Common myeloid progenitor, CD34-positive (primary cell): ENCODE measurements at regions not wholly inside any gene's neighbourhood (a gene's known extent, or its start where the extent isn't known, plus 50 kb on each side); places are given as distances from the start of the nearest gene placed in this dataset.

Source experiments
- CTCF ChIA-PET: fragments of 350-600 bp; sonication (Branson Sonifier 250); formaldehyde crosslinking; loops from one replicate; lab custom pipeline; 2021; ENCODE audit warnings: antibody characterized with exemption; lab: Charles Lee
- POLR2A ChIA-PET: fragments of 350-600 bp; sonication (Branson Sonifier 250); formaldehyde crosslinking; loops from one replicate; lab custom pipeline; 2021; ENCODE audit warnings: antibody characterized with exemption; lab: Charles Lee
- DNase-seq, 3 donors: peaks; one replicate each; pipeline versions ENCODE4 v3.0.0 to v3.0.0-alpha.2; 2013
- H3K27ac ChIP-seq, 2 experiments: 1 replicate in 1 of 2; 2 replicates in 1 of 2; pipeline ENCODE4 v1.7.0; 2013; ENCODE audit warnings: inconsistent platforms in 2 of 2, low read length in 2 of 2, mild to moderate bottlenecking in 2 of 2, low read depth in 1 of 2, moderate library complexity in 1 of 2; ENCODE audit not compliant: severe bottlenecking in 2 of 2, insufficient read depth in 1 of 2, poor library complexity in 1 of 2
- H3K27me3 ChIP-seq, 5 experiments: replicated peaks in 2 of 5; 1 replicate in 3 of 5; 2 replicates in 2 of 5; pipeline versions ENCODE4 v1.6.1 to v1.7.0; 2013; ENCODE audit warnings: low read length in 4 of 5, mild to moderate bottlenecking in 2 of 5, moderate library complexity in 2 of 5, inconsistent platforms in 1 of 5; ENCODE audit not compliant: insufficient read depth in 5 of 5, control insufficient read depth in 4 of 5
- H3K36me3 ChIP-seq, 4 experiments: 1 replicate in 2 of 4; 2 replicates in 2 of 4; pipeline versions ENCODE4 v1.6.1 to v1.7.0; 2013; ENCODE audit warnings: low read length in 3 of 4, control low read depth in 1 of 4, mild to moderate bottlenecking in 1 of 4; ENCODE audit not compliant: control insufficient read depth in 4 of 4, insufficient read depth in 4 of 4
- H3K4me1 ChIP-seq, 4 experiments: 1 replicate in 3 of 4; 2 replicates in 1 of 4; pipeline versions ENCODE4 v1.6.1 to v1.7.1; 2013; ENCODE audit warnings: low read length in 3 of 4, mild to moderate bottlenecking in 3 of 4, control low read depth in 1 of 4, inconsistent platforms in 1 of 4, moderate library complexity in 1 of 4; ENCODE audit not compliant: control insufficient read depth in 4 of 4, insufficient read depth in 4 of 4; ENCODE audit errors: control extremely low read depth in 1 of 4
- H3K4me3 ChIP-seq, 7 experiments: 1 replicate in 4 of 7; 2 replicates in 3 of 7; pipeline versions ENCODE4 v1.5.1 to v1.7.0; 2013; ENCODE audit warnings: mild to moderate bottlenecking in 7 of 7, low read length in 6 of 7, moderate library complexity in 6 of 7, inconsistent platforms in 2 of 7, low read depth in 2 of 7, control low read depth in 1 of 7; ENCODE audit not compliant: insufficient read depth in 4 of 7, control insufficient read depth in 1 of 7; ENCODE audit errors: extremely low read depth in 1 of 7
- H3K9me3 ChIP-seq, 5 experiments: 1 replicate in 4 of 5; 2 replicates in 1 of 5; pipeline versions ENCODE4 v1.6.1 to v1.7.1; 2013; ENCODE audit warnings: low read length in 4 of 5, mild to moderate bottlenecking in 2 of 5, inconsistent platforms in 1 of 5, low read depth in 1 of 5, moderate library complexity in 1 of 5; ENCODE audit not compliant: control insufficient read depth in 4 of 5, insufficient read depth in 2 of 5; ENCODE audit errors: control extremely low read depth in 1 of 5
- WGBS: methylation state at CpG from one replicate; pipeline ENCODE4 v1.1.5; 2013; ENCODE audit not compliant: insufficient coverage; 5-methylcytosine and 5-hydroxymethylcytosine counted together

- H3K4me1 ChIP-seq: peaks cover 0 to 4% (median 0%) of the 10 kb centered on the region in 4 experiments
- 13% methylated on average over 1 of the region's 3 CpGs for whole genome bisulfite sequencing
- H3K4me3 ChIP-seq: peak overlapping the region in 1 of 7 experiments; percentile 25
- no peaks in the 10 kb centered on the region for H3K9me3 ChIP-seq
- ChIA-PET POLR2A (no interaction called here), CTCF (interaction anchor here (0.6 to 2.6 kb wide), 4 partner anchors 8 to 144 kb away, joined by 3 to 8 read pairs (median 4); no protein-coding TSS in a partner anchor)
- no peaks in the 10 kb centered on the region for H3K36me3 ChIP-seq
- peaks cover 0 to 7% (median 0%) of the 10 kb centered on the region in 5 experiments for H3K27me3 ChIP-seq
- no peak overlapping the region for H3K27ac ChIP-seq
- DNase-seq: peak in 1 of 3 donors; percentile 21
These were observed 91.5 kb downstream of the GGTLC2 start for GRCh38 chr22:22735695-22736611.

- peaks cover 0 to 11% (median 0%) of the 10 kb centered on the region in 5 experiments for H3K27me3 ChIP-seq
- no peak overlapping the region for H3K27ac ChIP-seq
- no CpG with 5 or more reads among the region's 2 CpGs for WGBS
- CTCF ChIA-PET: interaction anchor here (1.8 to 2.6 kb wide), 2 partner anchors 17 to 28 kb away, joined by 5 to 8 read pairs; no protein-coding TSS in a partner anchor
- no peak for DNase-seq
- H3K4me1 ChIP-seq: peaks cover 0 to 4% (median 0%) of the 10 kb centered on the region in 4 experiments
- no peak overlapping the region for H3K4me3 ChIP-seq
- no peaks in the 10 kb centered on the region for H3K36me3 ChIP-seq
- POLR2A ChIA-PET: no interaction called here
- H3K9me3 ChIP-seq: no peaks in the 10 kb centered on the region
These were observed 93.2 kb downstream of the GGTLC2 start for GRCh38 chr22:22737590-22737989.

- Histone ChIP-seq H3K36me3 (no peaks in the 10 kb centered on the region), H3K27ac (no peak overlapping the region), H3K4me3 (no peak overlapping the region), H3K4me1 (peaks cover 0 to 4% (median 0%) of the 10 kb centered on the region in 4 experiments), H3K27me3 (peaks cover 0 to 17% (median 0%) of the 10 kb centered on the region in 5 experiments), H3K9me3 (no peaks in the 10 kb centered on the region)
- ChIA-PET POLR2A (no interaction called here), CTCF (interaction anchor here (1.2 kb wide), 1 partner anchor 23 kb away, joined by 3 read pairs; no protein-coding TSS in a partner anchor)
- DNase-seq: no peak
- WGBS: 93% methylated on average over 4 of the region's 5 CpGs
These were observed 94.7 kb downstream of the GGTLC2 start for GRCh38 chr22:22738959-22739585.

- no peak overlapping the region for H3K4me3 ChIP-seq
- H3K36me3 ChIP-seq: no peaks in the 10 kb centered on the region
- H3K27me3 ChIP-seq: peaks cover 0 to 19% (median 3%) of the 10 kb centered on the region in 5 experiments
- H3K9me3 ChIP-seq: no peaks in the 10 kb centered on the region
- ChIA-PET POLR2A (interaction anchor here (1.0 kb wide), 1 partner anchor 36 kb away, joined by 3 read pairs; no protein-coding TSS in a partner anchor), CTCF (interaction anchor here (1.1 to 1.8 kb wide), 2 partner anchors 10 to 12 kb away, joined by 3 to 6 read pairs; no protein-coding TSS in a partner anchor)
- no peak overlapping the region for H3K27ac ChIP-seq
- DNase-seq: no peak
- 96% methylated on average over 3 of the region's 5 CpGs for WGBS
- peaks cover 0 to 4% (median 0%) of the 10 kb centered on the region in 4 experiments for H3K4me1 ChIP-seq
These were observed 96.3 kb downstream of the GGTLC2 start for GRCh38 chr22:22740560-22741276.

GRCh38 chr22:22741843-22742242 is 97.4 kb downstream of the GGTLC2 start:
- no peak for DNase-seq
- WGBS: 93% methylated on average over 3 of the region's 4 CpGs
- Histone ChIP-seq H3K36me3 (no peaks in the 10 kb centered on the region), H3K4me1 (no peaks in the 10 kb centered on the region), H3K4me3 (no peak overlapping the region), H3K27ac (no peak overlapping the region), H3K9me3 (no peaks in the 10 kb centered on the region), H3K27me3 (peaks cover 0 to 19% (median 3%) of the 10 kb centered on the region in 5 experiments)
- CTCF ChIA-PET: interaction anchor here (0.9 to 6.4 kb wide), 7 partner anchors 9 to 41 kb away, joined by 3 to 38 read pairs (median 4); no protein-coding TSS in a partner anchor
- POLR2A ChIA-PET: interaction anchor here (1.0 kb wide), 1 partner anchor 37 kb away, joined by 3 read pairs; no protein-coding TSS in a partner anchor

GRCh38 chr22:22742641-22743040 is 98.2 kb downstream of the GGTLC2 start:
- POLR2A ChIA-PET: no interaction called here
- no peaks in the 10 kb centered on the region for H3K9me3 ChIP-seq
- peaks cover 0 to 19% (median 3%) of the 10 kb centered on the region in 5 experiments for H3K27me3 ChIP-seq
- no peaks in the 10 kb centered on the region for H3K4me1 ChIP-seq
- CTCF ChIA-PET: interaction anchor here (1.0 to 6.4 kb wide), 6 partner anchors 10 to 142 kb away, joined by 3 to 38 read pairs (median 6); no protein-coding TSS in a partner anchor
- no peak for DNase-seq
- WGBS: 71% methylated on average over 2 of the region's 2 CpGs
- no peaks in the 10 kb centered on the region for H3K36me3 ChIP-seq
- H3K27ac ChIP-seq: no peak overlapping the region
- no peak overlapping the region for H3K4me3 ChIP-seq
